HG03571 (cell line): ENCODE measurements at regions not wholly inside any gene's neighbourhood (a gene's known extent, or its start where the extent isn't known, plus 50 kb on each side); places are given as distances from the start of the nearest gene placed in this dataset.

Experiments
- ATAC-seq: cut with Tn5 transposase; IDR thresholded peaks from one replicate; pipeline ENCODE4 v1.9.1; 2021; ENCODE audit not compliant: unreplicated experiment

- ATAC-seq: no peak
These were observed 159.1 kb upstream of the KCNK2 start for GRCh38 chr1:214923278-214923915.

- no peak for ATAC-seq
These were observed 154.7 kb upstream of the KCNK2 start for GRCh38 chr1:214927796-214928195.

GRCh38 chr1:214928574-214928973, 154.0 kb upstream of the KCNK2 start:
- ATAC-seq: no peak

- ATAC-seq: no peak
These were observed 149.2 kb upstream of the KCNK2 start for GRCh38 chr1:214933375-214933774.

GRCh38 chr1:214934045-214934444, 148.5 kb upstream of the KCNK2 start:
- ATAC-seq: no peak

GRCh38 chr1:214935258-214935657, 147.3 kb upstream of the KCNK2 start:
- ATAC-seq: no peak

GRCh38 chr1:214939180-214939579, 143.4 kb upstream of the KCNK2 start:
- ATAC-seq: no peak

GRCh38 chr1:214941061-214941460, 141.5 kb upstream of the KCNK2 start:
- no peak for ATAC-seq

GRCh38 chr1:214943054-214943453, 139.5 kb upstream of the KCNK2 start:
- no peak for ATAC-seq

GRCh38 chr1:214946615-214947014, 135.9 kb upstream of the KCNK2 start:
- ATAC-seq: no peak

- ATAC-seq: no peak
These were observed 129.9 kb upstream of the KCNK2 start for GRCh38 chr1:214952648-214953047.

GRCh38 chr1:214953901-214954616, 128.5 kb upstream of the KCNK2 start:
- no peak for ATAC-seq

GRCh38 chr1:214954617-214954949, 128.0 kb upstream of the KCNK2 start:
- ATAC-seq: no peak

- no peak for ATAC-seq
These were observed 125.0 kb upstream of the KCNK2 start for GRCh38 chr1:214957330-214958137.

- ATAC-seq: no peak
These were observed 124.1 kb upstream of the KCNK2 start for GRCh38 chr1:214958486-214958885.

GRCh38 chr1:214966346-214966745, 116.2 kb upstream of the KCNK2 start:
- no peak for ATAC-seq

GRCh38 chr1:214967865-214968575, 114.5 kb upstream of the KCNK2 start:
- no peak for ATAC-seq

- no peak for ATAC-seq
These were observed 112.5 kb upstream of the KCNK2 start for GRCh38 chr1:214970016-214970415.

- ATAC-seq: no peak
These were observed 111.5 kb upstream of the KCNK2 start for GRCh38 chr1:214971071-214971470.

GRCh38 chr1:214974002-214974401, 108.5 kb upstream of the KCNK2 start:
- no peak for ATAC-seq

- no peak for ATAC-seq
These were observed 105.9 kb upstream of the KCNK2 start for GRCh38 chr1:214976665-214977064.
